ENCODE measurements at regions not wholly inside any gene's neighbourhood (a gene's known extent, or its start where the extent isn't known, plus 50 kb on each side); places are given as distances from the start of the nearest gene placed in this dataset.
A peak's percentile ranks its signal among the peaks of the same experiment; 100 is the strongest.

DNA sequence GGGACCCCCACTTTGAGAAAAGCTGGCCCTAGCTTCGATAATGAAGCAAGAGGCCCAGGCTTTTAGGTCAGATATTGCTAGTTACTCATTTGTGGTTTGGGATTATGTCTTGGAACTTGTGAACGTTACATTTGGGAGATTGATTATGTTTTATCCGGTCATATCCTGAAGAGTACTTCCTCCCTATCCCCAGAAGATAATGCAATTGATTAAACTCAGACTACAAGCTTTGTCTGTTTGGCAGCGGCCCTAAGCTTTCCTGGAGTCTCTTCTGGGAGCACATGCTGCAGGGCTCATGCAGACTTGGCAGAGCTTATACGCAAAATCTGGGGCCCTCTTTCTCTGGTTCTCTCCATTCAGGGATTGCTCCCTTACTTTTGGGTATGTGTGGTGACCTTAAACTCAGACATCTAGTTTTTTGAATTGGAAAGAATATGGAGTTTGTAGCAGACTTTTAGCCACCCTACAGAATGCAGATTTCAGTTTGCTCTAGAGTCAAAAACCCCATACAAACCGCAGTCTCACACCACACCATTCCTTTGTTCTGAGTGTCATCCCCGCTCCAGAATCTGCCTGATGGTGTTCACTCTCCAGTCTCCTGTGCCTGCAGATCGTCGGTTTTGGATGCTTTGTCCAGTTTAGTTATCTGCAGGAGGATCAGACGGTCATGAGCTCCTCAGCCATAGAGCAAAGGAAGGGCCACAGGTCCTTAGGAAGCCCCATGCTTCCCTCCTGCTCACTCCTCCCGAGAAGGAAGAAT is 449.5 kb upstream of the TRPC7 start:
- no peak overlapping the region for H3K4ac ChIP-seq (ENCODE audit: low read depth, low read length)
- intact Hi-C loops (cut with micrococcal nuclease): no loop called here
- BruUV-seq (replicated peaks): no TSS peak
- H3K9me3 ChIP-seq (ENCODE audit: control insufficient read depth, insufficient read depth, low read length): peaks cover 4% of the 10 kb centered on the region; the same call in 1 of the 2 replicates
- TF ChIP-seq MAFK (IDR thresholded peaks at IDR 0.05; ENCODE audit: low read depth, low read length) (no peak), FOS (IDR thresholded peaks at IDR 0.05; ENCODE audit: low read depth, low read length) (no peak), POLR2A (IDR thresholded peaks at IDR 0.05; ENCODE audit: low read depth, low read length) (no peak), RAD21 (IDR thresholded peaks at IDR 0.05; ENCODE audit: low read length) (no peak), RFX5 (IDR thresholded peaks at IDR 0.05; ENCODE audit: low read depth, low read length) (no peak), NFE2L2 (IDR thresholded peaks at IDR 0.05; ENCODE audit: low read depth, low read length) (no peak), BHLHE40 (IDR thresholded peaks at IDR 0.05; ENCODE audit: low read depth, low read length) (no peak), CHD1 (IDR thresholded peaks at IDR 0.05; ENCODE audit: low read depth, low read length) (no peak), CTCF (conservative IDR thresholded peaks at IDR 0.05; ENCODE audit: low read depth, low read length) (no peak), MXI1 (IDR thresholded peaks at IDR 0.05; ENCODE audit: borderline replicate concordance, low read depth, low read length) (no peak), CEBPB (IDR thresholded peaks at IDR 0.05; ENCODE audit: low read depth, low read length) (no peak)
- TF ChIP-seq, protein P1, sequence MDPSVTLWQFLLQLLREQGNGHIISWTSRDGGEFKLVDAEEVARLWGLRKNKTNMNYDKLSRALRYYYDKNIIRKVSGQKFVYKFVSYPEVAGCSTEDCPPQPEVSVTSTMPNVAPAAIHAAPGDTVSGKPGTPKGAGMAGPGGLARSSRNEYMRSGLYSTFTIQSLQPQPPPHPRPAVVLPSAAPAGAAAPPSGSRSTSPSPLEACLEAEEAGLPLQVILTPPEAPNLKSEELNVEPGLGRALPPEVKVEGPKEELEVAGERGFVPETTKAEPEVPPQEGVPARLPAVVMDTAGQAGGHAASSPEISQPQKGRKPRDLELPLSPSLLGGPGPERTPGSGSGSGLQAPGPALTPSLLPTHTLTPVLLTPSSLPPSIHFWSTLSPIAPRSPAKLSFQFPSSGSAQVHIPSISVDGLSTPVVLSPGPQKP (IDR thresholded peaks at IDR 0.05; ENCODE audit: borderline replicate concordance, low read depth, low read length): no peak
- TF ChIP-seq, protein P2, sequence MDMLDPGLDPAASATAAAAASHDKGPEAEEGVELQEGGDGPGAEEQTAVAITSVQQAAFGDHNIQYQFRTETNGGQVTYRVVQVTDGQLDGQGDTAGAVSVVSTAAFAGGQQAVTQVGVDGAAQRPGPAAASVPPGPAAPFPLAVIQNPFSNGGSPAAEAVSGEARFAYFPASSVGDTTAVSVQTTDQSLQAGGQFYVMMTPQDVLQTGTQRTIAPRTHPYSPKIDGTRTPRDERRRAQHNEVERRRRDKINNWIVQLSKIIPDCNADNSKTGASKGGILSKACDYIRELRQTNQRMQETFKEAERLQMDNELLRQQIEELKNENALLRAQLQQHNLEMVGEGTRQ (IDR thresholded peaks at IDR 0.05; ENCODE audit: low read depth, low read length): no peak
- H3K9ac ChIP-seq (ENCODE audit: low read depth, low read length): no peak overlapping the region
- H3K56ac ChIP-seq (ENCODE audit: extremely low read depth, insufficient read depth, low read length): no peak overlapping the region
- no peak overlapping the region for H3K27ac ChIP-seq (ENCODE audit: insufficient read depth, low read length)
- peak; percentile 31 for DNase-seq
- H2BK15ac ChIP-seq (ENCODE audit: low read depth, low read length): no peak overlapping the region
- no peak overlapping the region for H4K91ac ChIP-seq (ENCODE audit: insufficient read depth, low read depth, low read length)
- dilution Hi-C loops (cut with HindIII; ENCODE audit: low sequenced_read_pairs, unreplicated experiment): no loop called here
- no peak overlapping the region for H3K18ac ChIP-seq (ENCODE audit: low read depth, low read length)
- H3K4me2 ChIP-seq (ENCODE audit: low read depth, low read length): no peak overlapping the region
- H2BK120ac ChIP-seq (ENCODE audit: low read depth, low read length): no peak overlapping the region
- no peak overlapping the region for H2AK5ac ChIP-seq (ENCODE audit: low read depth, low read length)
- no peaks in the 10 kb centered on the region for H3K27me3 ChIP-seq (ENCODE audit: control insufficient read depth, insufficient read depth, low read length)
- H3K9me1 ChIP-seq (ENCODE audit: insufficient read depth, low read length): peaks cover 4% of the 10 kb centered on the region; the same call in 1 of the 2 replicates
- no peaks in the 10 kb centered on the region for H3K4me1 ChIP-seq (ENCODE audit: control insufficient read depth, insufficient read depth, low read length)
- ATAC-seq (ENCODE audit: low read depth): no peak
- POLR2A ChIA-PET (ENCODE audit: unreplicated experiment): no interaction called here
- no peaks in the 10 kb centered on the region for H3K79me1 ChIP-seq (ENCODE audit: low read depth in 1 of 2, low read length in 2 of 2)
- CTCF ChIA-PET: no interaction called here
- H2BK20ac ChIP-seq (ENCODE audit: low read depth, low read length): no peak overlapping the region
- 65% methylated on average over 4 of the region's 11 CpGs; no CpG with 5 or more reads in 1 of the 2 experiments for WGBS, 2 experiments (ENCODE audit: extremely low coverage in 2 of 2, insufficient read length in 1 of 2)
- no peak overlapping the region for H3K23ac ChIP-seq (ENCODE audit: low read depth, low read length)
- peak overlapping the region; percentile 71 for H2AFZ ChIP-seq (replicated peaks; ENCODE audit: low read length, poor library complexity)
- H3K14ac ChIP-seq (replicated peaks; ENCODE audit: low read depth, low read length): no peak overlapping the region
- H3K36me3 ChIP-seq (ENCODE audit: control insufficient read depth, insufficient read depth, low read length): no peaks in the 10 kb centered on the region
- H4K8ac ChIP-seq (ENCODE audit: low read depth in 2 of 2, low read length in 2 of 2): no peak overlapping the region
- H2AK9ac ChIP-seq (replicated peaks; ENCODE audit: low read depth, low read length, poor library complexity): no peak overlapping the region
- no peak overlapping the region for H4K5ac ChIP-seq (ENCODE audit: low read depth, low read length)
- H3K4me3 ChIP-seq (ENCODE audit: insufficient read depth, low read depth, low read length): no peak overlapping the region
- no peaks in the 10 kb centered on the region for H4K20me1 ChIP-seq (ENCODE audit: insufficient read depth, low read length)
- in situ Hi-C loops (cut with MboI; ENCODE audit: low sequenced_read_pairs): no loop called here
- no peak overlapping the region for H2BK5ac ChIP-seq (ENCODE audit: low read depth, low read length, poor library complexity, severe bottlenecking)

Data from IMR-90 (cell line).